SK-N-SH treated with all-trans-retinoic acid at 6 μM for 48 hours (cell line): ENCODE measurements at regions not wholly inside any gene's neighbourhood (a gene's known extent, or its start where the extent isn't known, plus 50 kb on each side); places are given as distances from the start of the nearest gene placed in this dataset.

Source experiments
- PATZ1 ChIP-seq: fragments of 250-450 bp; sonication (Bioruptor Pico); IDR thresholded peaks from 2 replicates; pipeline ENCODE4 v1.8.0; 2020; ENCODE audit warnings: mild to moderate bottlenecking, moderate library complexity, borderline replicate concordance
- POU6F1 ChIP-seq: fragments of 250-450 bp; sonication (Bioruptor Pico); IDR thresholded peaks from 2 replicates; pipeline ENCODE4 v1.8.0; 2021; ENCODE audit warnings: low read depth, mild to moderate bottlenecking, moderate library complexity, borderline replicate concordance
- RARB ChIP-seq: fragments of 250-450 bp; sonication (Bioruptor Pico); IDR thresholded peaks from 2 replicates; pipeline ENCODE4 v1.8.0; 2021; ENCODE audit warnings: mild to moderate bottlenecking, moderate library complexity
- ZFP30 ChIP-seq: fragments of 450-650 bp; formaldehyde crosslinking; IDR thresholded peaks from 2 replicates; pipeline ENCODE4 v1.5.0; 2022; ENCODE audit warnings: mild to moderate bottlenecking, moderate library complexity

- no peak for TF ChIP-seq PATZ1 (CRISPR knock-in tag)
- no peak for TF ChIP-seq ZFP30
- TF ChIP-seq POU6F1, result no peak
- TF ChIP-seq RARB (CRISPR knock-in tag), result no peak
Measured at GRCh38 chrX:477441-478012, 90.8 kb upstream of the PPP2R3B start.
